ENCODE measurements at regions not wholly inside any gene's neighbourhood (a gene's known extent, or its start where the extent isn't known, plus 50 kb on each side); places are given as distances from the start of the nearest gene placed in this dataset.
"Not testable (repeated sequence)": the region's sequence is repeated elsewhere in the genome, so short reads cannot be mapped to it uniquely, and the experiment has no call there.

DNA sequence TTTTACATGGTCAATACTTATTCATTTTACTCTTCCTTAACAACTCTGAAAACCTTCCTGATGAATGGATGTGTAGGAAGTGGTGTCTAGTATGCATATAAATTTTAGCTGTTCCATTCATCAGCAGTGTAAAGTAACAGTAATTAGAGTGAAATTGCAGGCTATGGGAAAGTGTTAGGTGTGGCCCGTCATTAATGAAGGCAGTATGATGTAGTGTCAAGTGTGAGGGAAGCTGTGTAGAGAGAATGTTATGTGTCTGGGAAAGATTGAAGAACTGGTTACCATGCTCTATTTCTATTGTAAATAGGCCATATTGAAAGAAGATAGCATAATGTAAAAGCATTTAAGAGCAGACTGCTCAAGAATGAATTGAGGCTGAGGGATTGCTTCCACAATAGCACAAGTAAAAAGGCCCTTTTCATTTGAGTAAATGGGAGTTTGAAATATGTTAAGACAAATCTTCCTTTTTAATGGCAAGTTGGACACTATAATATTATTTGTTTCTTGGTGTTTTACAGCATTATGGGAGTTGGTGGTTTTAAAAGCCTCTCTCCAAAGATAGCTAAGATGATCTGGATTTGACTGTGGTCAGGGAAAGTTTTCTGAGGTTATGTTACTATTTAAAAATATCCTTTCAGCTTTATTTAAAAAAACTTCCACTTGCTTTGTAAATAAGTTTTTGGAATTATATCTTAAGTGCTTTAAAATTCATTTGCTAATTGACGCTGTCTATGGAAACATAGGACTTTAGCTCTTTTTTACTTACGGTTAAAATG, 401.0 kb upstream of the ZEB2 start:
- no peak for DNase-seq (ENCODE audit: low read depth in 2 of 2)

DNA sequence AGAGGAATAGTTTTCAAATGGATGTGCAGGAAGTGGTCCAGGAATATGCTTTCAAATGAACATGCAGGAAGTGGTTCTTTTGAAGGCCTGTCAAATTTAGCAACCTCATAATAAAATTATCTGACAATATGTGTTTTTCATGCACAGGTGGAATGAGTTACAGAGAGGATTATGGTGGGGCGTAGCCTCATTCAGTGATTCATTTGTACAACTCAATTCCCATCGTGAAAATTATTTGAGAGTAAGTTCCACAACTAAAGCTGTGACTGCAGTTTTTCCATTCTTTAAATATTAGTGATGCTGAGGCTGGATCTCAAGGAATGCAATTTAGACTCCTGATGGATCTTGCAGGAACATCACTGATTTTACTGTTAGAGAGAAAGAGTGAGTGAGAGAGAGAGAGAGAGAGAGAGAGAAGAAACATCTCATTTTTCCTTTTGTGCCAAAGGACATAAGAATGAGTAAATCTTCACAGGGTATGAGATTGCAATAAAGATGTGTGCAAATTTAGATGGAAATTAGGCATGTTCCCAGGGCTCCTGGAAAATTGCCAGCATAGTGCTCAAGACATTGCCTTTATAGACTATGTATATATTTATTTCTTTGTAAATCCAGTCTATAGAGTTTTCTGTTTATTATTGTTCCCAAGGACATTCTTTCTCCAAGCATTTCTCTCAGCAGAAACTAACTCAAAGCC, 394.9 kb upstream of the ZEB2 start:
- no peak for DNase-seq (ENCODE audit: low read depth in 2 of 2)

DNA sequence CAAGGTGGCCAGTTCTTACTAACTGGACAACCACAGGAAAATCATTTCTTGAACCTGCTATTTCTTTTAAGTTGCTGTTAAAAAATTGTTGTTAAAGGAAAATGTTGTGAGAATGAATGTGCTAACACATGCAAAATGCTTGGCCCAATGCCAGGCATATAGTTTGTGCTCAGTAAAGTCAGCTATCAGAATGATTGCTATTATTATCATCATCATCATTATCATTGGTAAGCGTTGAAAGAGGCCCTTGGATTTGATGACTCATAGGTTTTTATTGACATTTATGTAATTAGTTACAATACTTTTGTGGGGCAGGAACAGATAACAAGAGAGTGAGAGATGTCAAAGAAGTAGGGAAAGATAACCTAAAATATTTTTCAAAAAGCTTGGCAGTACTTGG, 394.2 kb upstream of the ZEB2 start:
- no peak for DNase-seq (ENCODE audit: low read depth in 2 of 2)

DNA sequence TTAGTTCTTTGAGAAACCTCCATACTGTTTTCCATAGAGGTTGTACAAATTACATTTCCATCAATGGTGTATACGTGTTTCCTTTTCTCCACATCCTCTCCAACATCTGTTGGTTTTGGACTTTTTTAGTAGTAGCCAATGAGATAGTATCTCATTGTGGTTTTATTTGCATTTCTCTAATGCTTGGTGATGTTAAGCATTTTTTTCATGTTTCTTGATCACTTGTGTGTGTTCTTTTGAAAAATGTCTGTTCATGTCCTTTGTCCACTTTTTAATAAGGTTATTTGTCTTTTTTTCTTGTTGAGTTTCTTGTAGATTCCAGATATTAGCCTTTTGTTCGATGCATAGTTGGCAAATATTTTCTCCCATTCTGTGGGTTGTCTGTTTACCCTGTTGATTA, 392.3 kb upstream of the ZEB2 start:
- DNase-seq (ENCODE audit: low read depth in 2 of 2) = no peak

DNA sequence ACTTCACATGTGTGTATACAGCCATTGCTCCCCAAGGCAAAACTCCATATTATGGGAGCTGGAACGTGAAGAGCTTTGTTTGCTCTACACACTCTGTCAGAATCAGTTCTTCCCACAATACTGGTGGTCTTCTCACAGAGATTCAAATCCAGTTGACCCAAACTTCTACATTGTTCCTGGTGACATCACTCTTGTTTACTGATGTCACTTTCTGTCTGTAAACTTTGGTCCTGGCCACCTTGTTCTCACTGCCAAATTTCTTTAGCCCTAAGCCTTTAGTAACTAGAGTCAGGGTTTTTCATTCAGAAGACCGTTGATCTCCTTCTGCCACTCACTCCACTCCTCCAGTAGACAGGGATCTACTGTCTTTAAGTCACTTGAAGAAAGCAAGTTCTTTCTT, 386.0 kb upstream of the ZEB2 start:
- no peak for DNase-seq (ENCODE audit: low read depth in 2 of 2)

DNA sequence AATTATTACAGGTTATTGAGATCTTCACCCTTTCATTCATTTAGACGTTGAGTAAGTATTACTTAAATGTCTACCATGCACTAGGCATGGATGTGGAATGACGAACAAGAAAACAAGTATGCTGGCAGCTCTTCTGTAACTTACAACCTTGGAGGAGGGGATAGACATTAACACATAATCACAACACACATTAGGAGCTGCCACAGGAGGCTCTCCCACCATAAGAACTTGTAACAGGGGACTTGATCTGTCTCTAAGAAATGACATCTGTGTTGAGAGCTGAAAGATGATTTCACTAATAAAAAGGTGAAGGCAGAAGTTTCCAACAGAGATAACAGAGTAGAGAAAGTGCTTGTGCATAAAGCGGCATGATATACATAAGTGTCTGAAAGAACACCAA, 384.7 kb upstream of the ZEB2 start:
- no peak for DNase-seq (ENCODE audit: low read depth in 2 of 2)

DNA sequence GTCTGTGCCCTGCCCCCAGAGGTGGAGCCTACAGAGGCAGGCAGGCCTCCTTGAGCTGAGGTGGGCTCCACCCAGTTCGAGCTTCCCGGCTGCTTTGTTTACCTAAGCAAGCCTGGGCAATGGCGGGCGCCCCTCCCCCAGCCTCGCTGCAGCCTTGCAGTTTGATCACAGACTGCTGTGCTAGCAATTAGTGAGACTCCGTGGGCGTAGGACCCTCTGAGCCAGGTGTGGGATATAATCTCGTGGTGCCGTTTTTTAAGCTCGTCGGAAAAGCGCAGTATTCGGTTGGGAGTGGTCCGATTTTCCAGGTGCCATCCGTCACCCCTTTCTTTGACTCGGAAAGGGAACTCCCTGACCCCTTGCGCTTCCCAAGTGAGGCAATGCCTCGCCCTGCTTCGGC, 383.1 kb upstream of the ZEB2 start:
- DNase-seq (ENCODE audit: low read depth in 2 of 2) = not testable (repeated sequence)

DNA sequence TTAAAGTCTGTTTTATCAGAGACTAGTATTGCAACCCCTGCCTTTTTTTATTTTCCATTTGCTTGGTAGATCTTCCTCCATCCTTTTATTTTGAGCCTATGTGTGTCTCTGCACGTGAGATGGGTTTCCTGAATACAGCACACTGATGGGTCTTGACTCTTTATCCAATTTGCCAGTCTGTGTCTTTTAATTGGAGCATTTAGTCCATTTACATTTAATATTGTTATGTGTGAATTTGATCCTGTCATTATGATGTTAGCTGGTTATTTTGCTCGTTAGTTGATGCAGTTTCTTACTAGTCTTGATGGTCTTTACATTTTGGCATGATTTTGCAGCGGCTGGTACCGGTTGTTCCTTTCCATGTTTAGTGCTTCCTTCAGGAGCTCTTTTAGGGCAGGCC, 381.5 kb upstream of the ZEB2 start:
- not testable (repeated sequence) for DNase-seq (ENCODE audit: low read depth in 2 of 2)

DNA sequence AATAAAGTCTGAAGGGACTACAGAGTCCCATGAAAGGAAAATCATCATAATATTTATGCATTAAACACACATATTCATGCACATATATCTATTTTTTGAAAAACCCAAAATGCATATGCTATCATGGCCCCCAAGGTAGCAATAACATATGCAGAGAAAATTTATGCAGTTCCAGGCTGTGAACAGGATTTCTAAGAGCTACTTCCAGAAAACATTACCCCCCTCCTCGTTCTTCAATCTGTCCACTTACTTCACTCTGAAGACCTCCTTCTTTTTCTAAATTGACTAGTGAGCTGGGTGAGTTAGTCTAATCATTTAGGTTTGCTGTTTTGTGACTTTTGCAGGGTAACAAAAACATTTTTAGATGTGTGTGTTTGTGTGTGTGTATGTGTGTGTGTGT, 376.4 kb upstream of the ZEB2 start:
- DNase-seq (ENCODE audit: low read depth in 2 of 2) = no peak

DNA sequence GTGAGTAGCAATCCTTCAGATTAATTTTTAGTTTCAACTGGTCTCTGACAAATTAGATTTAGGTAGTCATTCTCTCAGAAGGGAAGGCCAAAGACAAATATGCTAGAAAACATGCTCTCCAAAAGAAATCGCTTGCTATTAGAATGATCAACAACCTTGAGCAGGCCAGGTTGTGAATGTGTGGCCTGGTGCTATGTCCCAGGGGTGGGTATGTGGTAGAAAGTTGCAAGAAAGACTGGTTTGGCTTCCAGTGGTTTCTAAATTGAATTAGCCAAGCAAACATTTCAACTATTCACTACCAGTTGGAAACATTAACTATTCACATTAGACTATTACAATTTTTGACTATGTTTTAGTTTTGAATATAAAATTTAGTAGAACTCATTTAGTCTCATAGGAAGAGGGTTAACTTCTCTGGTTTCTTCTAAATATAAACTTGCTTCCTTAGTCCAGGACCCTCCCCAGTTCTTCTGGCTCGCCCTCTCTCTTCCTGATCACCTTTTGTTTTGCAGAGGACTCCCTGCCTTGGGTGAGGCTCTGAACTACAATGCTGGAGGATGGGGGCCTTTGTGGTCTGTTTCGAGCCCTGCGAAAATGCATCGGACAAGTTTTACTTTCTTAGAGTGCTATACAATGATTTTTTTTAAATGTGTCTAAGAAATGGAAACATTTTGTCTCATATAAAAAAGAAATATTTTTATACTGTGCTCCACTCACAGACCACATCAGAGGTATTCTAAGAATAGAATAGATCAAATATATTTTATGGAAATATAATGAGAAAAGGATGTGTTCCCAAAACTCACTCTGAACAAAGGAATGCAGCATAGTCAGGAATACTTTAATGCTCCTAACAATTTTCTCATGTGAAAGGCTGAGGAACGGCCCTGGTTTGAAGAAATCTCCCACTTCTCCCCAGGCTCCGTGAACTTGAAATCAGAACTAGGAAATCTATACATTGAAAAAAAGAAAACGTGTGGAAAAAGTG, 375.0 kb upstream of the ZEB2 start:
- DNase-seq (ENCODE audit: low read depth in 2 of 2) = no peak

DNA sequence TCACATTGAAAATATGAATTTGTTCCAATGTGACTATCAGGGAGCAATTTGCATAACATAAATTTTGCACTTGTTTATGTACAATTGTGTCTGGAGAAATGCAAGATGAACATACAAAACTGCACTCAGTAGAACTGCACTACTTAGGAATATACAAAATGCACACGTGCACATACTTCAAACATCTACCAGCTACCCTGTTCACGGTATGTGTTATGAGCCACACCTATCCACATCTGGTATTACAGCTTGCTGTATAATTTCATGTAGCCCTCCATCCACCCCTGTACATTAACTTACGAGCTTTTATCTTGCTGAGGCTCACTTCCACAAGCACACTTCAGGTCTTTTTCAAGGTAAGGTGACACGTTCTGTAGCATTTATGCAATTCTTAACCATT, 373.5 kb upstream of the ZEB2 start:
- DNase-seq (ENCODE audit: low read depth in 2 of 2) = no peak

DNA sequence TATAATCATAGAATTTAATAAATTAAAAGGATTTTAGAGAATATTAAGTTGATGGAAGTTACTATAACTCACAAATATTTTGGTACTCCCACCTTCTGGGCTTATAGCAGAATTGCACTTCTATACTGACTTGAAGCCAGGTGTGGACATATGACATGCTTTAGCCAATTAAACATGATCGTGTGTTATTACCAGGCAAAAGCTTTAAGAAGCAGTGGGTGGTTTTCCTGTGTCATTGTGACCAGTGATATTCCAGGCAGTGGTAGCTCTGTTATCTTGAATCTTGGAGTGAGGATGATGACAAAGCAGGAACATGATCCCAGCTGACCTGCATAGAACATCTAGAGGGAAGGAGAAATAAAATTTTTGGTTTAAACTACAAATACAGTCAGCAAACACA, 370.9 kb upstream of the ZEB2 start:
- no peak for DNase-seq (ENCODE audit: low read depth in 2 of 2)

DNA sequence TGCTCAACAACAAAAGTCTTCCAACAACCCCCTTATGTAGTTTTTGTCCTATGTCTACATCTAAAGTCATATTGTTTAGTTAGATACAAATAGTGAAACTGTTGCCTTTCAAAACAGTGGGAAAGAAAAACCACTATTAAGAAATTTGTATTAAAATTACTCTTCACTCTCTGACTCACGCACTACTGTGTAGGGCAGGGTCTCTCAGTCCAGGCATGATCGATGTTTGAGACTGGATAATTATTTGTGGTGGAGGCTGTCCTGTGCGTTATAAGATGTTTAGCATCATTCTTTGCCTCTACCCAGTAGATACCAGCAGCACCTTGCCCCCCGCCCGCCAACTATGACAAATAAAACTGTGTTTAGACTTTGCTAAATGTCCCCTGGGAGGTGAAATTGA, 369.4 kb upstream of the ZEB2 start:
- DNase-seq (ENCODE audit: low read depth in 2 of 2) = no peak

DNA sequence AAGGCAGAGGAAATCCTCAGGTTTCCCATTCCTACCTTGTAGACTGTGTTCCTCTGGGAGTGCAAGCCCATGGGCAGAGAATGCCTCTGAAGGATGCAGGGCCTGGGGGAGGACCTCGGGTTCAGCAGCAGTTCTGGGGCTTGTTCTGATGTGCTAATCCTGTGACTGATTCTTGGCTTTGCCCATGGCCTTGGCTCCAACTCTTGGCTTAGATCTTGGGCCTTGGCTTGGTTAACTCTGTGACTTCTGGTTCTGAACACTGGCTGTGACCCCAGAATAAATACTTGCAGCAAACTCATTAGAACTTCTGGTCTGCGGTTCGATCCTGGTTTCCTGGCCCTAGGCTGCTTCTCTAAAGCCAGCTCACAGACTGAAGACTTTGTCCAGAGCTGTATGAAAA, 366.9 kb upstream of the ZEB2 start:
- no peak for DNase-seq (ENCODE audit: low read depth in 2 of 2)

DNA sequence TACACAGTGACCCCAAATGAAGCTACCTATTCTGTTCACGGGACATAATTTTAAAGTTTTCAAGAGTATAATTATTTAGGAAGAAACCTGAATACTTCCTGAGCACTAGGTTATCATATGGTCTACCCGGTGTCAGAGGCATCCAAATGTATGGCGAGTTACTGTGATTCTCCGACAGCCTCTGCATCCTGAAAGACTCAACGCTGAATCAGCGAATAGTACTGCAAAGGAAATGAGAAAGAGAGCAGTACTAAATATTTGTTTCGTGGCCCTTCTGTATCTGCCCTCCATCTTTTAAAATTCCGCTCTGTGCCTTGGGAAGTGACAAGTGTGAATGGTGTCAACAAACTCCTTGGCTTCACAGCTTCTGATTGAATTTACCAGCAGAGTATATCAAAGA, 358.0 kb upstream of the ZEB2 start:
- no peak for DNase-seq (ENCODE audit: low read depth in 2 of 2)

DNA sequence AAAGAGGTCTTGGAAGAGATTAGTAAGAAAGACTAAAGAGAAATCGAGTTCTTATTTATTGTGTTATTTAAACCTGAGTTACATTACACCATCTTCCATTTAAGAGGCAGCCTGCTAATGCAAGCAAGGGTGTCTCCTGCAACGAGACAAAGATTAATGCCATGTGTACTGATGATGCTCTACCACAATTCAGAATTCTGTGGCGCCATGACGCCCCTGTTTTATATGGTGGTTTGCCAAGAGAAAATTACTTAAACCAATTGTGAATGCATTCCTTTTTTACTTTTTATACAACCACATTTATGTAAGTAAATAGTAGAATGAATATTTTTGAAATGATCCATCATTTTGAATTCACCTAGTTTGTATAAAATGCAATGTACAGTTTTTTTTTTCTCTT, 356.1 kb upstream of the ZEB2 start:
- DNase-seq (ENCODE audit: low read depth in 2 of 2) = no peak

DNA sequence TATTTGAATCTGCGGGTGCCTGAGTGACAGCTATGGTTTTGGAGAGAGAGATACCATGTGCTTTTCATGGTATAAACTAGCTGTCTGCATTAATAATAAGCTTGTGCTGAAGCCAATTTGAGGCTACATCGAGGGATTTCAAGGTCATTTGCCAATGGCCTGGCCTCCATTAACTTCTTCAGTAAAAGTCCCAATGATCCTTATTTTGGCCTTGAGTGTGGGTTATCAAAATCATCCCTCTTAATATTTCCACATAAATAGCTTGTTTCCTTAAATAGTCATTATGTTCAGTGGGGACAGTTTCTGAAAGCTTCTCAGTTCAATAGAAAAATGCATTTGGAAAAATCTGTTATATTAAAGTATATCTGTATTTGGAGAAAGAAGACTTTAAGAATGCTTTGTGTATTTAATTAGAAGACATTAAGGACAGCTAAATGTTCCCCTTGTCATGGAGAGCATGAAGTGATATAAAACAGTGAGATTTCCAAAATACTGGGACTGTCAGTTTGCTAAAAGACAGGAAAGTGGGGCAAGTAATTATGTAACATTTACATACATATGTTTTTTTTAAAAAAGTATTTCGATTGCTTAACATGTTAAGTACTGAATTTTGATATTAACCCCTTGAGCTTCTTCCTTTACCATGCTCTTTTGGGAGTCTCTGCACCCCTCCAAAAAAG, 355.5 kb upstream of the ZEB2 start:
- DNase-seq (ENCODE audit: low read depth in 2 of 2) = no peak

DNA sequence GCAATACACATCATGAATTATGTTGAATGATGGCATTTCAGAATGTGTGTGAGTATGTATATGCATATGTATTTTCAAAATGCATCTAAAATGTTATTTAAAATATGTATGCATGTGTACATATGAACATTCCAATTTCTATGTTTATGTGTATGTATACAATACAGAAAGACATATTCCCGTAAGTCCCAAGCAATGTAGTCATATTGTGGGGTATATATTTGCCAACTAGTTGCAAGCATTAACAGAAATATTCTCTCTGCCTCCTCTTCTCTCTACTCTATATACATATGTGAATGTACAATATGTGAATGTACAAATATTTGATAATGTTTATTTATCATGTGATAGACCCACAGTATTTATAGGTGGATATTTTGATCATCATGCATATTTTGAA, 345.8 kb upstream of the ZEB2 start:
- no peak for DNase-seq (ENCODE audit: low read depth in 2 of 2)

DNA sequence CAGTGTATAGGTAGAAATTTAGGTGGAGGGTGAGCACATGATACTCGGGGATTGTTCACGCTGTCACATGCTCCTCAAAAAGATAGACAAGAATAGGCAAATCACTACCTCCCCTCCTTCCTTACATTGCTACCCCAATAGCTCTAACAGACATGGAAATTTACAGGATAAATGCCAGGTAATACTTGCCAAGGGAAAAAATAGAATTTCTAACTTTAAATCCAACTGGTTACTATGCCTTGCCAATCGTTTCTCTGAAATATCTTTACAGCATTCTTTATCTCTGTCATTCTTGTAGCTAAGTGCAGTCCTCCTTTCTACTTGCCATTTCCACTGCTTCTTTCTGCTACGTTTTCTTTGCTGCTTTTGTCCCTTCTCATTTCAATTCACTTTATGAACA, 339.8 kb upstream of the ZEB2 start:
- no peak for DNase-seq (ENCODE audit: low read depth in 2 of 2)

DNA sequence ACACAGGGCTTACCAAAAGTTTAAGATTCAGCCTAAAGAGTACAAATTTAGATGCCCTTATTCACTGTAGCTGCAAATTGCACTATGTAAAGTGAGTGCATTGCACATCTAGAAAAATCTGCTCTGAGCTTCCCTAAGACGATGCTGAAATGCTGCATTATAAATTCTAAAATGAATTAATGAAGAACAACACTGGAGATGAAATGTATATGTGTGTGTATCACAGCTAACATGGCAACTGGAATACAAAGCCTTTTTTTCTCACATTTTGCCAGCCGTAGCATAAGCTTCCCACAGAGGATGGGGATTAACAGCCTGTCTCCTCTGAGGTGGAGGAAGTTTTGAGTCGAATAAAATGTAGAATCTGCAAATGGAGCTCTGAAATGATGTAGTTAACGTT, 338.3 kb upstream of the ZEB2 start:
- DNase-seq (ENCODE audit: low read depth in 2 of 2) = no peak

DNA sequence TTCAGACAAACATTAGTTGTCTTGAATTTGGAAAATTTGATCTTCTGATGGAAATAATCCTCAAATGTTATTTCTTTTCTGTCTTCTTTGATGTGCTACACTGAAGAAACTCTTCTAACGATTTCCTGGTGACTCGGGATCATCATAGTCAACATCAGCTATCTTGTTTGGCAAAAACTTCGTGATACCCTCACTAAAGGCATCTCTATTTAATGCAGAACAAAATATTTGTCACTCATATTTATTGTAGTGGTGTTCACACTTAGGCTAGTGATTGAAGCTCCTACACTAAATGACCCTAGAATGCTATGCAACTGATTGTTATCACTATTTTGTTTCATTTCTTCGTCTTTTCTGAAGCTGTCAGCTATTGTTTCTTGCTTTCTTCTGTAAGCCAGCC, 334.7 kb upstream of the ZEB2 start:
- no peak for DNase-seq (ENCODE audit: low read depth in 2 of 2)

DNA sequence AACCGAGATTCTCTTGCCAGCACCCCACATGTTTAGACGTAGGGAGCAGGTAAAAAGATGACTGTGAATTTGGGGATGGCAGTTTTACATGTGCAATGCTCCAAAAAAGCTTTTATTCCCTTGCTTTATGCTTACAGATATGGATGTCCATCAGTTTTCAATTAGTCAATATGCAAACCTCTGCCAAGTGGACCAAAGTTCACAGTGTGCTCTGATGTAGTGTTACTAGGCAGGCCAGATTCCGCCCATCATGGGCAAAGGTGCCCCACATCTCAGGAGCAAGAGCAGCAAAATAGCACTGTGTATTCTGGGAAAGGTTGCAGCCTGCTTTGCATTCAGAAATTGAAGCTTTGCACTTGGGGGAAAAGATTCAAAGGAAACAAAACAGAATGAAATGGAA, 329.7 kb upstream of the ZEB2 start:
- DNase-seq (ENCODE audit: low read depth in 2 of 2) = no peak

All from stimulated activated CD8-positive, alpha-beta memory T cell treated with anti-CD3 and anti-CD28 coated beads, Interleukin-2, amount 100 ng/mL, for 1 hour (primary cell).